Lower lobe of right lung (tissue), 2 donors: ENCODE measurements at regions not wholly inside any gene's neighbourhood (a gene's known extent, or its start where the extent isn't known, plus 50 kb on each side); places are given as distances from the start of the nearest gene placed in this dataset.
A peak's percentile ranks its signal among the peaks of the same experiment; 100 is the strongest.

Experiments used
- ATAC-seq, 2 donors: fragments of 200-7000 bp; cut with Tn5 transposase; one replicate each; pipeline ENCODE4 v1.9.1; 2020 to 2022; ENCODE audit warnings: mild to moderate bottlenecking in 2 of 2, moderate library complexity in 2 of 2
- DNase-seq: peaks from one replicate; pipeline ENCODE4 v3.0.0-alpha.2; 2020
- H3K27ac ChIP-seq: fragments of 200-600 bp; one replicate; pipeline ENCODE4 v1.8.0; 2022
- H3K27me3 ChIP-seq: fragments of 200-600 bp; one replicate; pipeline ENCODE4 v1.8.0; 2022; ENCODE audit warnings: low read depth
- H3K36me3 ChIP-seq: fragments of 200-600 bp; one replicate; pipeline ENCODE4 v1.8.0; 2022; ENCODE audit warnings: mild to moderate bottlenecking
- H3K4me1 ChIP-seq: fragments of 200-600 bp; one replicate; pipeline ENCODE4 v1.8.0; 2022
- H3K4me3 ChIP-seq: fragments of 200-600 bp; one replicate; pipeline ENCODE4 v1.8.0; 2022; ENCODE audit warnings: mild to moderate bottlenecking
- H3K9me3 ChIP-seq: fragments of 200-600 bp; one replicate; pipeline ENCODE4 v1.8.0; 2022
- CTCF ChIP-seq: fragments of 200-600 bp; IDR thresholded peaks from one replicate; pipeline ENCODE4 v1.8.0; 2022; ENCODE audit warnings: antibody characterized with exemption, mild to moderate bottlenecking
- intact Hi-C: fragments of 100-400 bp; cut with DNase I; formaldehyde crosslinking; loops from one replicate; pipeline ENCODE4 v1.11.0; 2022
- donor health status: DM: no; HTN: yes; CAD: no; lungs with severe emphysema.

GRCh38 chr14:87809261-87809660, 183.7 kb downstream of the GALC start:
- Histone ChIP-seq H3K36me3 (no peaks in the 10 kb centered on the region), H3K27me3 (no peaks in the 10 kb centered on the region), H3K9me3 (no peaks in the 10 kb centered on the region), H3K27ac (no peak overlapping the region), H3K4me1 (no peaks in the 10 kb centered on the region), H3K4me3 (no peak overlapping the region)
- no peak for TF ChIP-seq CTCF
- no peak for DNase-seq
- no peak for ATAC-seq
- intact Hi-C loops, result loop anchor here (5.0 kb wide), 1 partner anchor 88 kb away; no protein-coding TSS in a partner anchor

- DNase-seq (no peak), ATAC-seq (peak; percentile 61 to 70)
- TF ChIP-seq CTCF, result peak; percentile 53
- Histone ChIP-seq H3K9me3 (no peaks in the 10 kb centered on the region), H3K4me3 (no peak overlapping the region), H3K27ac (no peak overlapping the region), H3K27me3 (no peaks in the 10 kb centered on the region), H3K36me3 (no peaks in the 10 kb centered on the region), H3K4me1 (no peaks in the 10 kb centered on the region)
- intact Hi-C loops, result loop anchor here (5.0 kb wide), 1 partner anchor 92 kb away; no protein-coding TSS in a partner anchor
Observed at GRCh38 chr14:87805315-87805723, 187.7 kb downstream of the GALC start.

GRCh38 chr14:87800216-87800615, 192.8 kb downstream of the GALC start:
- ATAC-seq (no peak), DNase-seq (no peak)
- no peak overlapping the region for H3K4me3 ChIP-seq
- no peak overlapping the region for H3K27ac ChIP-seq
- H3K4me1 ChIP-seq, result no peaks in the 10 kb centered on the region
- H3K36me3 ChIP-seq, result no peaks in the 10 kb centered on the region
- intact Hi-C loops, result no loop called here
- H3K9me3 ChIP-seq, result no peaks in the 10 kb centered on the region
- no peak for TF ChIP-seq CTCF
- no peaks in the 10 kb centered on the region for H3K27me3 ChIP-seq

- Histone ChIP-seq H3K4me1 (no peaks in the 10 kb centered on the region), H3K27me3 (no peaks in the 10 kb centered on the region), H3K4me3 (no peak overlapping the region), H3K36me3 (no peaks in the 10 kb centered on the region), H3K27ac (no peak overlapping the region), H3K9me3 (no peaks in the 10 kb centered on the region)
- ATAC-seq (no peak), DNase-seq (no peak)
- TF ChIP-seq CTCF, result no peak
- intact Hi-C loops, result no loop called here
Observed at GRCh38 chr14:87799400-87799799, 193.6 kb downstream of the GALC start.

- DNase-seq (no peak), ATAC-seq (no peak)
- Histone ChIP-seq H3K27me3 (no peaks in the 10 kb centered on the region), H3K27ac (no peak overlapping the region), H3K4me3 (no peak overlapping the region), H3K9me3 (no peaks in the 10 kb centered on the region), H3K36me3 (no peaks in the 10 kb centered on the region), H3K4me1 (no peaks in the 10 kb centered on the region)
- intact Hi-C loops, result no loop called here
- no peak for TF ChIP-seq CTCF
Observed at GRCh38 chr14:87797001-87797400, 196.0 kb downstream of the GALC start.

- H3K36me3 ChIP-seq, result no peaks in the 10 kb centered on the region
- TF ChIP-seq CTCF, result no peak
- no peak for DNase-seq
- H3K9me3 ChIP-seq, result no peaks in the 10 kb centered on the region
- H3K4me1 ChIP-seq, result no peaks in the 10 kb centered on the region
- H3K27ac ChIP-seq, result no peak overlapping the region
- no peak for ATAC-seq
- H3K27me3 ChIP-seq, result no peaks in the 10 kb centered on the region
- H3K4me3 ChIP-seq, result no peak overlapping the region
- intact Hi-C loops, result no loop called here
Observed at GRCh38 chr14:87794561-87794960, 198.4 kb downstream of the GALC start.
